HEK293T (cell line): ENCODE measurements at regions not wholly inside any gene's neighbourhood (a gene's known extent, or its start where the extent isn't known, plus 50 kb on each side); places are given as distances from the start of the nearest gene placed in this dataset.
"Not testable (repeated sequence)": the region's sequence is repeated elsewhere in the genome, so short reads cannot be mapped to it uniquely, and the experiment has no call there.

ENCODE experiments used
- ARNT ChIP-seq: fragments of 450-650 bp; IDR thresholded peaks from 2 replicates; pipeline ENCODE4 v1.6.1; 2017; ENCODE audit warnings: mild to moderate bottlenecking
- HDGF ChIP-seq: fragments of 450-650 bp; IDR thresholded peaks from 2 replicates; pipeline ENCODE4 v1.6.1; 2017; ENCODE audit warnings: antibody characterized with exemption, borderline replicate concordance
- NFRKB ChIP-seq: fragments of 450-650 bp; IDR thresholded peaks from 2 replicates; pipeline ENCODE4 v1.6.1; 2016; ENCODE audit warnings: mild to moderate bottlenecking, moderate library complexity
- SUZ12 ChIP-seq: fragments of 450-650 bp; IDR thresholded peaks from 2 replicates; pipeline ENCODE4 v1.6.1; 2016; ENCODE audit warnings: mild to moderate bottlenecking

- TF ChIP-seq SUZ12, ARNT, NFRKB, HDGF: not testable (repeated sequence)
Observed at GRCh38 chr4:119996024-119996423, 70.6 kb downstream of the MAD2L1 start.
